ENCODE measurements at regions not wholly inside any gene's neighbourhood (a gene's known extent, or its start where the extent isn't known, plus 50 kb on each side); places are given as distances from the start of the nearest gene placed in this dataset.

GRCh38 chr7:54956865-54957264, 62.0 kb upstream of the EGFR start:
- no peak for DNase-seq (ENCODE audit: low spot score)

- no peak for DNase-seq (ENCODE audit: low spot score)
Measured at GRCh38 chr7:54960517-54960916, 58.3 kb upstream of the EGFR start.

DNA sequence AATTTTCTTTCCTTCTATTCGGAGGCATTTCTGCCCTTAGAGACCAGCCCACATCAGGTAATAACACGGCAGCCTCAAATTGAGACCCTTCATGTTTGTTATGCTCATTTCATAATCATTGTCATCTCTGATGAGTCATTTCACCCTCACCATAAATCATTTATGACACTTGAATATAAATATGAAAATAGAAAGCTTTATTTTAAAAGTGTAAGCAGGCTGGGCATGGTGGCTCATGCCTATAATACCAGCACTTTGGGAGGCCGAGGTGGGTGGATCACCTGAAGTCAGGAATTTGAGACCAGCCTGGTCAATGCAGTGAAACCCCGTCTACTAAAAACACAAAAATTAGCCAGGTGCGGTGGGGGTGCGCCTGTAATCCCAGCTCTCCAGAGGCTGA, 57.4 kb upstream of the EGFR start:
- no peak for DNase-seq (ENCODE audit: low spot score)

DNA sequence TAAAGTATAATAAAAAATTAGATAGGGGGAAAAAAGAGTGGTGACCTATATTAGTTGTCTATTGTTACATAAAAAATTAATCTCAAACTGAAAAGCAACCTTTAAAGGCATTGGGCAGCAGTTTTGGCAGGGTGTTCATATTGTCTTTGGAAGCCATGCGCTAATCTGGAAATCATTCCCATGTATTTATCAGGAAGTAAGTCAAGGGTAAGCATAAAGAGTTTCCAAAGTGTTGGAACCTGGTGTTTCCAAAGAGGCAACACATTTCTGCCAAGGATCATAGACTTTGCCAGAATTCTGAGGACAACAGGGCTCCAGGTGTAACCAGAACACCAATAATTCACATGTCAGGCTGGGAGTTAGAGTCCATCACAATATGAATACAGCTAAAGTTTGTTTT, 55.7 kb upstream of the EGFR start:
- no peak for DNase-seq (ENCODE audit: low spot score)

DNA sequence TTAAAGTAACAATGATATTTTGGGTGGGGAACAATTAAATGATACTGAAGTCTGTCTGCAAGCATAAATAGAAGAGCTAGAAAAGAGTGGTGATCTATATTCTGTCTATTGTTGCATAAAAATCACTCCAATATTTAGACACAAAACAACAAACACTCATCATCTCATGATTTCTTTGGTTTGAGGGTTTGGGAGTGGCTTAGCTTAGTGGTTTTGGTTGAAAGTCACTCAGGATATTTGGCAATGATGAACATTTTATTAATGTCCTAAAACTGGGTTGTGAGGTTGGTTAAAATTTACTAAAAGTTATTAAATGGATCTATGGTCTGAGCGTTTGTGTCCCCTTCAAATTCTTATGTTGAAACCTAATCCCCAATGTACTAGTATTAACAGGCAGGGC, 54.7 kb upstream of the EGFR start:
- DNase-seq (ENCODE audit: low spot score): no peak

DNA sequence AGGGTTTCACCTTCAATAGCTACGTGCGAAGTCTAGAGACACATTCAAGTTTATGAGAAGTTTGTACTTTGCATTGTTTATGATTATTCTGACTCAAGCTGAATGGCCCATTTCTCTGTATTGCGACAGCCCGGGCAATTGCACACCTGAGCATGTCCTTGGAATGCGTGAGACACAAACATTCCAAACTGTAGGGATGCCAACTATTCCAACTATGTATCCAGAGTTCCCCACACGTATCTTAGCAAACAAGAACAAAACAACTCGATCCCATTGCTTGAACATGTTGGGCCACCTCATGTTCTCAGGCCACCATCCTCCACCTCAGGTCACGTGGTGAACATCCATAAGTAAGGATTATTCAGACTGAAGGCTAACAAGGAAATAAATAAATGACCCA, 51.4 kb upstream of the EGFR start:
- no peak for DNase-seq (ENCODE audit: low spot score)

GRCh38 chr7:54968018-54968417, 50.8 kb upstream of the EGFR start:
- DNase-seq (ENCODE audit: low spot score): no peak
